ENCODE measurements at regions not wholly inside any gene's neighbourhood (a gene's known extent, or its start where the extent isn't known, plus 50 kb on each side); places are given as distances from the start of the nearest gene placed in this dataset.

DNA sequence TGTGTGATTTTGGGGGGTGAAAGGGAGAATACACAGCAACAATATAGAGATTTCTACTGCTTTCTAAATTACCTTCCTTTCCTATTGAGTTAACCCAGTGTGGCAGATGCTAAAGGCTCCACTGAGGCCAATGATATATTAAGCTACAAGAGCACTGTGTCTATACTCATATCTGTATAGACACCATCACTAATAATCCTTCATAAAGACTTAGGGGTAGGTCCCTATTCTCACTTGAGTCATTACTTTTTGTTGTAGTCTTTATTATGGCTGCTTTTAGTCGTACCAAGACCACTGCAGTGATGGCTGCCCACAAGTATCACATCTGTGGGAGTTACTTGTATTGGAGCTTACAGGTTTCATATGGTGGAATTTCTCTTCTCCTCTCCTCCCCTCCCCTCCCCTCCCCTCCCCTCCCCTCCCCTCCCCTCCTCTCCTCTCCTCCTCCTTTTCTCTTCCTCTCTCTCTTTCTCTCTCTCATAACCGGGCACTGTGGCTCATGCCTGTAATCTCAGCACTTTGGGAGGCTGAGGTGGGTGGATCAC is 637.6 kb downstream of the ADCYAP1 start:
- TF ChIP-seq SUZ12 (IDR thresholded peaks at IDR 0.05; ENCODE audit: extremely low read depth, insufficient read depth, insufficient read length) (no peak), YY1 (IDR thresholded peaks at IDR 0.05; ENCODE audit: insufficient read depth, insufficient read length) (no peak)

Measured in NT2/D1 (cell line).